Skin epidermis (tissue), 12 donors: ENCODE measurements at regions not wholly inside any gene's neighbourhood (a gene's known extent, or its start where the extent isn't known, plus 50 kb on each side); places are given as distances from the start of the nearest gene placed in this dataset.

Experiments
- H3K27ac ChIP-seq, 21 experiments: fragments of 200-600 bp; sonication (generic) in 11 of 21; one replicate each; pipeline ENCODE4 v1.5.0; 2020; ENCODE audit warnings: mild to moderate bottlenecking in 3 of 21, inconsistent platforms in 2 of 21, moderate library complexity in 2 of 21
- H3K4me3 ChIP-seq, 7 experiments: fragments of 200-600 bp; sonication (generic) in 2 of 7; one replicate each; pipeline ENCODE4 v1.5.0; 2020; ENCODE audit warnings: inconsistent platforms in 2 of 7, mild to moderate bottlenecking in 2 of 7, moderate library complexity in 1 of 7

- Histone ChIP-seq H3K27ac (no peak overlapping the region), H3K4me3 (no peak overlapping the region)
Observed at GRCh38 chr20:39133201-39133600, 171.1 kb downstream of the DHX35 start.

- no peak overlapping the region for H3K27ac ChIP-seq
- H3K4me3 ChIP-seq, result no peak overlapping the region
Observed at GRCh38 chr20:39132511-39132910, 170.4 kb downstream of the DHX35 start.

- Histone ChIP-seq H3K27ac (no peak overlapping the region), H3K4me3 (no peak overlapping the region)
Observed at GRCh38 chr20:39132093-39132492, 169.9 kb downstream of the DHX35 start.

- Histone ChIP-seq H3K4me3 (no peak overlapping the region), H3K27ac (no peak overlapping the region)
Observed at GRCh38 chr20:39130627-39131026, 168.5 kb downstream of the DHX35 start.

- no peak overlapping the region for H3K4me3 ChIP-seq
- no peak overlapping the region for H3K27ac ChIP-seq
Observed at GRCh38 chr20:39129523-39129922, 167.4 kb downstream of the DHX35 start.

GRCh38 chr20:39124064-39124463, 161.9 kb downstream of the DHX35 start:
- Histone ChIP-seq H3K27ac (no peak overlapping the region), H3K4me3 (no peak overlapping the region)

- Histone ChIP-seq H3K4me3 (no peak overlapping the region), H3K27ac (no peak overlapping the region)
Observed at GRCh38 chr20:39123185-39123557, 161.0 kb downstream of the DHX35 start.

- Histone ChIP-seq H3K4me3 (no peak overlapping the region), H3K27ac (no peak overlapping the region)
Observed at GRCh38 chr20:39117491-39117890, 155.3 kb downstream of the DHX35 start.

GRCh38 chr20:39116020-39116419, 153.9 kb downstream of the DHX35 start:
- H3K4me3 ChIP-seq, result no peak overlapping the region

GRCh38 chr20:39112178-39112743, 150.1 kb downstream of the DHX35 start:
- H3K4me3 ChIP-seq, result no peak overlapping the region
- no peak overlapping the region for H3K27ac ChIP-seq

More at GRCh38 chr20:39116020-39116419, 153.9 kb downstream of the DHX35 start:
- H3K27ac ChIP-seq, result no peak overlapping the region

- Histone ChIP-seq H3K27ac (no peak overlapping the region), H3K4me3 (no peak overlapping the region)
Observed at GRCh38 chr20:39111359-39112177, 149.4 kb downstream of the DHX35 start.

- no peak overlapping the region for H3K4me3 ChIP-seq
Observed at GRCh38 chr20:39110819-39111136, 148.6 kb downstream of the DHX35 start.

GRCh38 chr20:39109933-39110818, 148.0 kb downstream of the DHX35 start:
- H3K4me3 ChIP-seq, result no peak overlapping the region
- no peak overlapping the region for H3K27ac ChIP-seq

More at GRCh38 chr20:39110819-39111136, 148.6 kb downstream of the DHX35 start:
- H3K27ac ChIP-seq, result no peak overlapping the region

GRCh38 chr20:39108746-39109145, 146.6 kb downstream of the DHX35 start:
- H3K27ac ChIP-seq, result no peak overlapping the region

GRCh38 chr20:39107741-39108140, 145.6 kb downstream of the DHX35 start:
- Histone ChIP-seq H3K4me3 (no peak overlapping the region), H3K27ac (no peak overlapping the region)

More at GRCh38 chr20:39108746-39109145, 146.6 kb downstream of the DHX35 start:
- no peak overlapping the region for H3K4me3 ChIP-seq

GRCh38 chr20:39106791-39107190, 144.6 kb downstream of the DHX35 start:
- H3K27ac ChIP-seq, result no peak overlapping the region
- no peak overlapping the region for H3K4me3 ChIP-seq

GRCh38 chr20:39105551-39105950, 143.4 kb downstream of the DHX35 start:
- Histone ChIP-seq H3K4me3 (no peak overlapping the region), H3K27ac (no peak overlapping the region)

GRCh38 chr20:39103732-39104131, 141.6 kb downstream of the DHX35 start:
- no peak overlapping the region for H3K4me3 ChIP-seq
- H3K27ac ChIP-seq, result no peak overlapping the region

GRCh38 chr20:39103305-39103704, 141.2 kb downstream of the DHX35 start:
- H3K27ac ChIP-seq, result no peak overlapping the region
- H3K4me3 ChIP-seq, result no peak overlapping the region

- no peak overlapping the region for H3K4me3 ChIP-seq
- H3K27ac ChIP-seq, result no peak overlapping the region
Observed at GRCh38 chr20:39101895-39102294, 139.8 kb downstream of the DHX35 start.

GRCh38 chr20:39100691-39101090, 138.5 kb downstream of the DHX35 start:
- Histone ChIP-seq H3K27ac (no peak overlapping the region), H3K4me3 (no peak overlapping the region)
